Suprapubic skin (tissue), 4 donors: ENCODE measurements at regions not wholly inside any gene's neighbourhood (a gene's known extent, or its start where the extent isn't known, plus 50 kb on each side); places are given as distances from the start of the nearest gene placed in this dataset.

ENCODE experiments used
- DNase-seq, 2 donors: peaks; one replicate each; pipeline ENCODE4 v3.0.0-alpha.2; 2019; ENCODE audit warnings: low spot score in 2 of 2
- H3K27ac ChIP-seq: fragments of 200-600 bp; sonication (generic); one replicate; pipeline ENCODE4 v1.5.1; 2019
- H3K27me3 ChIP-seq: fragments of 200-600 bp; sonication (generic); one replicate; pipeline ENCODE4 v1.5.1; 2019
- H3K36me3 ChIP-seq: fragments of 200-600 bp; sonication (generic); one replicate; pipeline ENCODE4 v1.5.1; 2019
- H3K4me1 ChIP-seq: fragments of 200-600 bp; sonication (generic); one replicate; pipeline ENCODE4 v1.5.1; 2019
- H3K4me3 ChIP-seq: fragments of 200-600 bp; sonication (generic); one replicate; pipeline ENCODE4 v1.5.1; 2019; ENCODE audit warnings: mild to moderate bottlenecking
- H3K9me3 ChIP-seq: fragments of 200-600 bp; sonication (generic); one replicate; pipeline ENCODE4 v1.5.1; 2019
- CTCF ChIP-seq, 2 donors: fragments of 200-600 bp in 1 of 2; fragments of 450-650 bp in 1 of 2; sonication (generic) in 1 of 2; IDR thresholded peaks; one replicate each; pipeline ENCODE4 v1.5.1; 2016 to 2019; ENCODE audit warnings: antibody characterized with exemption in 2 of 2, mild to moderate bottlenecking in 1 of 2, moderate library complexity in 1 of 2
- EP300 ChIP-seq: sonication (generic); formaldehyde crosslinking; IDR thresholded peaks from one replicate; pipeline ENCODE4 v1.6.1; 2017; ENCODE audit warnings: antibody characterized with exemption
- POLR2A ChIP-seq, 2 donors: fragments of 450-650 bp; IDR thresholded peaks; one replicate each; pipeline ENCODE4 v1.6.1; 2017; ENCODE audit warnings: antibody characterized with exemption in 2 of 2, mild to moderate bottlenecking in 2 of 2, moderate library complexity in 2 of 2
- POLR2AphosphoS5 ChIP-seq, 3 donors: sonication (generic); formaldehyde crosslinking; IDR thresholded peaks; one replicate each; pipeline ENCODE4 v1.6.1; 2017; ENCODE audit warnings: antibody characterized with exemption in 3 of 3
- WGBS: methylation state at CpG from one replicate; pipeline ENCODE4 v1.1.5; 2018; 5-methylcytosine and 5-hydroxymethylcytosine counted together

- Histone ChIP-seq H3K27ac (no peak overlapping the region), H3K9me3 (no peaks in the 10 kb centered on the region), H3K27me3 (no peaks in the 10 kb centered on the region), H3K36me3 (no peaks in the 10 kb centered on the region), H3K4me3 (no peak overlapping the region), H3K4me1 (peaks cover 30% of the 10 kb centered on the region)
- no peak for DNase-seq
- TF ChIP-seq POLR2AphosphoS5 (IDR thresholded peaks at IDR 0.05): no peak
- no peak for TF ChIP-seq CTCF (IDR thresholded peaks at IDR 0.05)
- no peak for TF ChIP-seq POLR2A (IDR thresholded peaks at IDR 0.05)
- no peak for TF ChIP-seq EP300
- WGBS: 96% methylated on average over 3 of the region's 3 CpGs
Observed at GRCh38 chr10:62453274-62453673, 79.1 kb downstream of the ZNF365 start.

GRCh38 chr10:62454687-62455397 lies 80.7 kb downstream of the ZNF365 start:
- DNase-seq: peak in 1 of 2 donors; percentile 64
- WGBS: 21% methylated on average over 3 of the region's 3 CpGs

GRCh38 chr10:62456611-62457101 lies 82.5 kb downstream of the ZNF365 start:
- Histone ChIP-seq H3K4me3 (no peak overlapping the region), H3K4me1 (peaks cover 19% of the 10 kb centered on the region), H3K9me3 (no peaks in the 10 kb centered on the region), H3K27ac (no peak overlapping the region), H3K36me3 (no peaks in the 10 kb centered on the region), H3K27me3 (no peaks in the 10 kb centered on the region)
- WGBS: 84% methylated on average over 5 of the region's 5 CpGs
- no peak for DNase-seq
- TF ChIP-seq EP300: no peak
- no peak for TF ChIP-seq POLR2AphosphoS5 (IDR thresholded peaks at IDR 0.05)
- TF ChIP-seq CTCF (IDR thresholded peaks at IDR 0.05): no peak
- no peak for TF ChIP-seq POLR2A (IDR thresholded peaks at IDR 0.05)

More at GRCh38 chr10:62454687-62455397, 80.7 kb downstream of the ZNF365 start:
- Histone ChIP-seq H3K36me3 (no peaks in the 10 kb centered on the region), H3K27me3 (no peaks in the 10 kb centered on the region), H3K9me3 (no peaks in the 10 kb centered on the region), H3K4me1 (peaks cover 30% of the 10 kb centered on the region), H3K27ac (peak overlapping the region; percentile 55), H3K4me3 (no peak overlapping the region)
- no peak for TF ChIP-seq EP300
- TF ChIP-seq CTCF (IDR thresholded peaks at IDR 0.05): no peak
- TF ChIP-seq POLR2AphosphoS5 (IDR thresholded peaks at IDR 0.05): no peak
- no peak for TF ChIP-seq POLR2A (IDR thresholded peaks at IDR 0.05)

GRCh38 chr10:62457196-62457595 lies 83.0 kb downstream of the ZNF365 start:
- no peak overlapping the region for H3K27ac ChIP-seq
- H3K27me3 ChIP-seq: no peaks in the 10 kb centered on the region
- no peak for TF ChIP-seq POLR2AphosphoS5 (IDR thresholded peaks at IDR 0.05)
- no peak for TF ChIP-seq POLR2A (IDR thresholded peaks at IDR 0.05)
- TF ChIP-seq EP300: no peak
- no peak for TF ChIP-seq CTCF (IDR thresholded peaks at IDR 0.05)
- WGBS: 90% methylated on average over 2 of the region's 2 CpGs
- H3K4me1 ChIP-seq: peaks cover 17% of the 10 kb centered on the region
- H3K9me3 ChIP-seq: no peaks in the 10 kb centered on the region
- DNase-seq: no peak
- no peak overlapping the region for H3K4me3 ChIP-seq
- no peaks in the 10 kb centered on the region for H3K36me3 ChIP-seq

- no peaks in the 10 kb centered on the region for H3K9me3 ChIP-seq
- TF ChIP-seq EP300: no peak
- TF ChIP-seq POLR2A (IDR thresholded peaks at IDR 0.05): no peak
- no peak for TF ChIP-seq POLR2AphosphoS5 (IDR thresholded peaks at IDR 0.05)
- no peak for TF ChIP-seq CTCF (IDR thresholded peaks at IDR 0.05)
- no peak overlapping the region for H3K27ac ChIP-seq
- H3K27me3 ChIP-seq: no peaks in the 10 kb centered on the region
- H3K4me1 ChIP-seq: peaks cover 17% of the 10 kb centered on the region
- H3K4me3 ChIP-seq: no peak overlapping the region
- no peaks in the 10 kb centered on the region for H3K36me3 ChIP-seq
- no peak for DNase-seq
- 65% methylated on average over 1 of the region's 1 CpG for WGBS
Observed at GRCh38 chr10:62457598-62457997, 83.4 kb downstream of the ZNF365 start.
